BE2C (cell line): ENCODE measurements at regions not wholly inside any gene's neighbourhood (a gene's known extent, or its start where the extent isn't known, plus 50 kb on each side); places are given as distances from the start of the nearest gene placed in this dataset.

Experiments
- DNase-seq: peaks from one replicate; pipeline ENCODE4 v3.0.0-alpha.2; 2020
- H3K27me3 ChIP-seq: fragments of 250-450 bp; sonication (Bioruptor Pico); 2 replicates; pipeline ENCODE4 v1.5.1; 2020; ENCODE audit warnings: mild to moderate bottlenecking
- H3K36me3 ChIP-seq: fragments of 250-450 bp; sonication (Bioruptor Pico); 2 replicates; pipeline ENCODE4 v1.5.1; 2020; ENCODE audit warnings: mild to moderate bottlenecking
- H3K4me1 ChIP-seq: fragments of 250-450 bp; sonication (Bioruptor Pico); 2 replicates; pipeline ENCODE4 v1.5.1; 2020
- H3K4me3 ChIP-seq: 2 replicates; pipeline ENCODE4 v1.5.1; 2011; ENCODE audit warnings: low read depth, low read length
- H3K9me3 ChIP-seq: fragments of 250-450 bp; sonication (Bioruptor Pico); 2 replicates; pipeline ENCODE4 v1.5.1; 2020
- CTCF ChIP-seq: IDR thresholded peaks from 2 replicates; pipeline ENCODE4 v1.5.1; 2012; ENCODE audit warnings: mild to moderate bottlenecking, low read depth, low read length

- Histone ChIP-seq H3K4me3 (no peak overlapping the region), H3K9me3 (no peaks in the 10 kb centered on the region), H3K36me3 (no peaks in the 10 kb centered on the region), H3K4me1 (peaks cover 7% of the 10 kb centered on the region), H3K27me3 (no peaks in the 10 kb centered on the region)
- no peak for DNase-seq
- TF ChIP-seq CTCF = no peak
Observed at GRCh38 chr7:12064586-12065127, 146.4 kb upstream of the TMEM106B start.

- TF ChIP-seq CTCF = no peak
- Histone ChIP-seq H3K4me3 (no peak overlapping the region), H3K9me3 (no peaks in the 10 kb centered on the region), H3K36me3 (no peaks in the 10 kb centered on the region; the same call in 1 of the 2 replicates), H3K4me1 (peaks cover 7% of the 10 kb centered on the region), H3K27me3 (no peaks in the 10 kb centered on the region)
- DNase-seq = no peak
Observed at GRCh38 chr7:12066004-12066403, 145.1 kb upstream of the TMEM106B start.

DNA sequence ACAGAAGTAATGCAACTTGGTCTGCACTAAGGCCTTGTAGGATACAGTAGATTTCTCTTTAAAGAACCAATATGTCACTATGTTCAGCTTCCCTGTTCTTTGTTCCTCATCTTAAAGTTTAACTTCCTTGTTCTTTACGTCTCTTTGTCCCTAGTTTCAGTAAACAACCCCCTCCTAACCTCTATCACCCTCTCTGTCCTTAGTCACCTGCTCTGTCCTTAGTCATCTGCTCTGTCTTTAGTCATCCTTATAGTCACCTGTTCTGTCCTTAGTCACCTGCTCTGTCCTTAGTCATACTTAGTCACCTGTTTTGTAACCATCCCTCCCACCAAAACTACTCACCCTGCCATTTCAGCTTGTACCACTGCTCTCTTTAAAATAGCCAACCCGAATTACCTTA lies 144.6 kb upstream of the TMEM106B start:
- no peaks in the 10 kb centered on the region; the same call in 1 of the 2 replicates for H3K36me3 ChIP-seq
- peaks cover 7% of the 10 kb centered on the region for H3K4me1 ChIP-seq
- no peaks in the 10 kb centered on the region for H3K9me3 ChIP-seq
- no peak for DNase-seq
- no peaks in the 10 kb centered on the region for H3K27me3 ChIP-seq
- no peak for TF ChIP-seq CTCF
- no peak overlapping the region for H3K4me3 ChIP-seq

DNA sequence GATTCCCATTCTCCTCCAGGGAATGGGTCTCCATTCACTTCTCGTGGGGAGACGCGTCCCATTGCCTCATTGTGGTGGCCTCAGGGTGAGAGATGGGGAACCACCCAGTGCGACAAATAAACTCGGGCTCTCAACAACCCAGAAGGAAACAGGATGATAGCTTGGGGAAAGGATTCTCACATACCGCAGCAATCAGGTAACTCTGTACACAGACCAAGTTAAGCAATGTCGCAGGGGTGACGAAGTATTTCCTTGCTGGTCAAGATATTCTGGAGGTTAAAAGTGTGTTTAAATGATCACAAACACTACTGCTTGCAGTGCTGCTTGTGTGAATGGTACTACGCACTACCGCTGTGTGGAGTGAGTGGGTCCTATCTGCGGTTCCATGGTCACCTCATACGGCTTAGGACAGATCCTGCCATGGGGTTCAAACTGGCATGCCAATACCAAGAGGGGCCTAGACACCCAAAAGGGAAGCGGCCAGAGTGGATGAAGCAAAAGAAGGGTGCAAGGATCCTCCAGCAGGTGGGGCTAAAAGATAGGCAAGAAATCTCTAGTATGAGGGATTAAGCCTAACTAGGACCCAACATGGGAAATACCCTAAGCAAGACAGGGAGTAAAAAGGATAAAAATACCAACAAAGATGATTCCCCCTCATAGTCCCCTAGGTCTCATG lies 143.8 kb upstream of the TMEM106B start:
- DNase-seq = peak; percentile 67

GRCh38 chr7:12069757-12070156 lies 141.3 kb upstream of the TMEM106B start:
- no peaks in the 10 kb centered on the region for H3K9me3 ChIP-seq
- DNase-seq = no peak
- H3K27me3 ChIP-seq = no peaks in the 10 kb centered on the region
- peak; percentile 34 for TF ChIP-seq CTCF
- H3K4me3 ChIP-seq = no peak overlapping the region
- peaks cover 4% of the 10 kb centered on the region for H3K4me1 ChIP-seq
- no peaks in the 10 kb centered on the region; the same call in 1 of the 2 replicates for H3K36me3 ChIP-seq

More for the DNA sequence above, 143.8 kb upstream of the TMEM106B start:
- TF ChIP-seq CTCF = peak; percentile 86
- H3K4me3 ChIP-seq = no peak overlapping the region
- H3K4me1 ChIP-seq = peaks cover 7% of the 10 kb centered on the region
- H3K27me3 ChIP-seq = no peaks in the 10 kb centered on the region
- no peaks in the 10 kb centered on the region; the same call in 1 of the 2 replicates for H3K36me3 ChIP-seq
- H3K9me3 ChIP-seq = no peaks in the 10 kb centered on the region

- no peaks in the 10 kb centered on the region; the same call in 1 of the 2 replicates for H3K36me3 ChIP-seq
- H3K27me3 ChIP-seq = no peaks in the 10 kb centered on the region
- DNase-seq = no peak
- no peak for TF ChIP-seq CTCF
- no peak overlapping the region for H3K4me3 ChIP-seq
- no peaks in the 10 kb centered on the region for H3K9me3 ChIP-seq
- H3K4me1 ChIP-seq = no peaks in the 10 kb centered on the region
Observed at GRCh38 chr7:12074889-12075288, 136.2 kb upstream of the TMEM106B start.
